ENCODE measurements at regions not wholly inside any gene's neighbourhood (a gene's known extent, or its start where the extent isn't known, plus 50 kb on each side); places are given as distances from the start of the nearest gene placed in this dataset.

- no TSS peak for BruUV-seq (replicated peaks)
- no peak for ATAC-seq
- Histone ChIP-seq H3K27ac (ENCODE audit: low read length) (no peak overlapping the region), H3K36me3 (ENCODE audit: control insufficient read depth, insufficient read depth, low read length) (no peaks in the 10 kb centered on the region), H3K4me1 (ENCODE audit: control insufficient read depth, insufficient read depth, low read length) (no peaks in the 10 kb centered on the region), H3K4me3 (ENCODE audit: low read depth in 2 of 2, low read length in 2 of 2) (no peak overlapping the region), H3K27me3 (ENCODE audit: control insufficient read depth, insufficient read depth, low read length) (no peaks in the 10 kb centered on the region), H3K9me3 (ENCODE audit: control insufficient read depth, insufficient read depth, low read depth, low read length) (peaks cover 31% of the 10 kb centered on the region)
- POLR2A ChIA-PET = no interaction called here
- CTCF ChIA-PET = no interaction called here
- DNase-seq (ENCODE audit: low read depth, low spot score) = no peak
- in situ Hi-C loops (cut with HindIII; ENCODE audit: low pct_unique_long_range_greater_than_20kb, low sequenced_read_pairs) = no loop called here
- no peak for TF ChIP-seq POLR2AphosphoS5 (IDR thresholded peaks at IDR 0.05; ENCODE audit: low read depth, low read length)
- no peak for TF ChIP-seq TCF7L2 (IDR thresholded peaks at IDR 0.05; ENCODE audit: low read depth, low read length)
- no peak for TF ChIP-seq REST (IDR thresholded peaks at IDR 0.05; ENCODE audit: insufficient read depth in 1 of 2, low read depth in 2 of 2, low read length in 1 of 2)
- no peak for TF ChIP-seq CTCF (IDR thresholded peaks at IDR 0.05)
- no peak for TF ChIP-seq SIN3A (IDR thresholded peaks at IDR 0.05; ENCODE audit: borderline replicate concordance, insufficient read depth, low read depth, low read length)
- intact Hi-C loops (cut with micrococcal nuclease; ENCODE audit: unreplicated experiment) = no loop called here
Measured at GRCh38 chr7:22618528-22618927, 108.5 kb upstream of the IL6 start.

- BruUV-seq (replicated peaks) = no TSS peak
- no peak for TF ChIP-seq REST (IDR thresholded peaks at IDR 0.05; ENCODE audit: insufficient read depth in 1 of 2, low read depth in 2 of 2, low read length in 1 of 2)
- no peak for TF ChIP-seq TCF7L2 (IDR thresholded peaks at IDR 0.05; ENCODE audit: low read depth, low read length)
- no peak for TF ChIP-seq SIN3A (IDR thresholded peaks at IDR 0.05; ENCODE audit: borderline replicate concordance, insufficient read depth, low read depth, low read length)
- no peak for TF ChIP-seq CTCF (IDR thresholded peaks at IDR 0.05)
- TF ChIP-seq POLR2AphosphoS5 (IDR thresholded peaks at IDR 0.05; ENCODE audit: low read depth, low read length) = no peak
- Histone ChIP-seq H3K4me3 (ENCODE audit: low read depth in 2 of 2, low read length in 2 of 2) (no peak overlapping the region), H3K27me3 (ENCODE audit: control insufficient read depth, insufficient read depth, low read length) (no peaks in the 10 kb centered on the region), H3K9me3 (ENCODE audit: control insufficient read depth, insufficient read depth, low read depth, low read length) (peaks cover 31% of the 10 kb centered on the region), H3K27ac (ENCODE audit: low read length) (no peak overlapping the region), H3K4me1 (ENCODE audit: control insufficient read depth, insufficient read depth, low read length) (no peaks in the 10 kb centered on the region), H3K36me3 (ENCODE audit: control insufficient read depth, insufficient read depth, low read length) (no peaks in the 10 kb centered on the region)
- DNase-seq (ENCODE audit: low read depth, low spot score) (no peak), ATAC-seq (no peak)
- ChIA-PET CTCF (no interaction called here), POLR2A (no interaction called here)
- intact Hi-C loops (cut with micrococcal nuclease; ENCODE audit: unreplicated experiment) (no loop called here), in situ Hi-C loops (cut with HindIII; ENCODE audit: low pct_unique_long_range_greater_than_20kb, low sequenced_read_pairs) (no loop called here)
Measured at GRCh38 chr7:22617166-22617565, 109.8 kb upstream of the IL6 start.
